ENCODE measurements at regions not wholly inside any gene's neighbourhood (a gene's known extent, or its start where the extent isn't known, plus 50 kb on each side); places are given as distances from the start of the nearest gene placed in this dataset.

DNA sequence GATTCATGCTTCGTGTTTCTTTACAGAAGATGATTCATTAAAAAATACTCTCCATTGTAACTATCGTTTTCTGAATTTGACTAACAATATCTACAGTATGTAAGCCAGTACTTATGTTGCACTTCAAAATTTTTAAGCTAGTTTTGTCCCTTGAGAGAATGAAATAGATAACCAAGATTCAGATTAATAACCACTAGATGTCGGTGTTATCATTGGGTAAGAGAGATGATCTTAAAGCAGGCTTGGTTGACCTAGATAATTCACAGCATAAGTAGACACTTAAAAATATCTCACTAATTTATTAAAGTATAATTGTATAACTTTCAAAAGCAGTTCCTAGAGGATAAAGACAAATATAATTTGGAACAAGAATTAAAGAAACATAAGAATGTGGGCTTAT lies 430.9 kb downstream of the C4orf33 start:
- Histone ChIP-seq H2AK5ac (ENCODE audit: low read depth, low read length) (no peak overlapping the region), H3K18ac (ENCODE audit: low read length) (no peak overlapping the region), H3K27ac (replicated peaks; ENCODE audit: low read length) (no peak overlapping the region), H3K4me1 (ENCODE audit: control insufficient read depth in 2 of 2, insufficient read depth in 1 of 2, low read depth in 1 of 2, low read length in 2 of 2) (no peaks in the 10 kb centered on the region), H4K91ac (ENCODE audit: low read depth, low read length, poor library complexity) (no peak overlapping the region), H3K4me3 (ENCODE audit: low read length in 2 of 2) (no peak overlapping the region), H3K14ac (ENCODE audit: low read length) (no peak overlapping the region), H3K36me3 (replicated peaks in 1 of 2; ENCODE audit: control insufficient read depth in 2 of 2, insufficient read depth in 2 of 2, low read length in 2 of 2) (no peaks in the 10 kb centered on the region), H2AFZ (ENCODE audit: low read length) (no peak overlapping the region), H3K4ac (ENCODE audit: low read length) (no peak overlapping the region), H3K4me2 (ENCODE audit: insufficient read depth, low read length, poor library complexity, severe bottlenecking) (no peak overlapping the region), H3K27me3 (ENCODE audit: control insufficient read depth in 3 of 3, insufficient read depth in 3 of 3, low read depth in 1 of 3, low read length in 3 of 3) (no peaks in the 10 kb centered on the region), H4K8ac (ENCODE audit: low read depth, low read length) (no peak overlapping the region), H2BK15ac (ENCODE audit: low read length) (no peak overlapping the region), H2BK12ac (ENCODE audit: low read length) (no peak overlapping the region), H3K23ac (ENCODE audit: low read depth, low read length, poor library complexity) (no peak overlapping the region), H2BK5ac (ENCODE audit: low read length) (no peak overlapping the region), H3K9me3 (replicated peaks in 1 of 2; ENCODE audit: control insufficient read depth in 2 of 2, insufficient read depth in 1 of 2, low read depth in 1 of 2, low read length in 2 of 2) (no peaks in the 10 kb centered on the region), H3K9ac (ENCODE audit: low read depth, low read length, poor library complexity) (no peak overlapping the region), H3K79me1 (ENCODE audit: low read depth, low read length) (no peaks in the 10 kb centered on the region), H2BK120ac (ENCODE audit: low read depth, low read length) (no peak overlapping the region)
- DNase-seq (ENCODE audit: low spot score): no peak
- WGBS, 2 donors (ENCODE audit: extremely low coverage in 2 of 2, insufficient read length in 2 of 2, insufficient replicate concordance in 1 of 2): no CpG with 5 or more reads among the region's 3 CpGs

DNA sequence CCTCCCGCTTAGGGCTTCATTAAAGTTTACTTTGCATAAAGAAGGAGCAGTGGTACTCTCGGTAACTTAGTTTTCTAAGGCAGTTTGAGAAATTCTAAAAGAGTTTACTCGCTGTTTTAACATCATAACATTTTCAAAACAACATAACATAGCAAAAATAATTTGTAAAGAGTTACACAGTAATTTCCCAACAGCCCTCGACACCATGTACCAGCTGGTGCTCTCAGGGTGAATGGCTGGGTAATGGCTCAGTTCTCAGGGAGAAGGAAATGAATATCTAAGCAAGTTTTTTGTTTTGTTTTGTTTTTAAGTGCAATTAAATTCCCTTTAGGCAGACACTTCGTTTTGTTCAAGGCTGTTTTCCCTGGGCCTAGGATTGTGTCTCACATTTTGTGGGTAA lies 435.3 kb downstream of the C4orf33 start:
- no peak overlapping the region for H3K9ac ChIP-seq (ENCODE audit: low read depth, low read length, poor library complexity)
- H3K27me3 ChIP-seq (ENCODE audit: control insufficient read depth in 3 of 3, insufficient read depth in 3 of 3, low read depth in 1 of 3, low read length in 3 of 3): no peaks in the 10 kb centered on the region
- no peak overlapping the region for H2AFZ ChIP-seq (ENCODE audit: low read length)
- no peaks in the 10 kb centered on the region for H3K4me1 ChIP-seq (ENCODE audit: control insufficient read depth in 2 of 2, insufficient read depth in 1 of 2, low read depth in 1 of 2, low read length in 2 of 2)
- no peak overlapping the region for H3K14ac ChIP-seq (ENCODE audit: low read length)
- no peaks in the 10 kb centered on the region for H3K9me3 ChIP-seq (replicated peaks in 1 of 2; ENCODE audit: control insufficient read depth in 2 of 2, insufficient read depth in 1 of 2, low read depth in 1 of 2, low read length in 2 of 2)
- no peak overlapping the region for H3K4me3 ChIP-seq (ENCODE audit: low read length in 2 of 2)
- no peak overlapping the region for H2BK120ac ChIP-seq (ENCODE audit: low read depth, low read length)
- no peak overlapping the region for H2AK5ac ChIP-seq (ENCODE audit: low read depth, low read length)
- no peak overlapping the region for H4K8ac ChIP-seq (ENCODE audit: low read depth, low read length)
- H3K79me1 ChIP-seq (ENCODE audit: low read depth, low read length): no peaks in the 10 kb centered on the region
- H2BK5ac ChIP-seq (ENCODE audit: low read length): no peak overlapping the region
- no peak overlapping the region for H2BK12ac ChIP-seq (ENCODE audit: low read length)
- H3K4me2 ChIP-seq (ENCODE audit: insufficient read depth, low read length, poor library complexity, severe bottlenecking): no peak overlapping the region
- H3K36me3 ChIP-seq (replicated peaks in 1 of 2; ENCODE audit: control insufficient read depth in 2 of 2, insufficient read depth in 2 of 2, low read length in 2 of 2): no peaks in the 10 kb centered on the region
- WGBS, 2 donors (ENCODE audit: extremely low coverage in 2 of 2, insufficient read length in 2 of 2, insufficient replicate concordance in 1 of 2): no CpG with 5 or more reads among the region's 5 CpGs
- no peak for DNase-seq (ENCODE audit: low spot score)
- no peak overlapping the region for H3K4ac ChIP-seq (ENCODE audit: low read length)
- no peak overlapping the region for H4K91ac ChIP-seq (ENCODE audit: low read depth, low read length, poor library complexity)
- H3K23ac ChIP-seq (ENCODE audit: low read depth, low read length, poor library complexity): no peak overlapping the region
- H2BK15ac ChIP-seq (ENCODE audit: low read length): no peak overlapping the region
- no peak overlapping the region for H3K27ac ChIP-seq (replicated peaks; ENCODE audit: low read length)
- no peak overlapping the region for H3K18ac ChIP-seq (ENCODE audit: low read length)

DNA sequence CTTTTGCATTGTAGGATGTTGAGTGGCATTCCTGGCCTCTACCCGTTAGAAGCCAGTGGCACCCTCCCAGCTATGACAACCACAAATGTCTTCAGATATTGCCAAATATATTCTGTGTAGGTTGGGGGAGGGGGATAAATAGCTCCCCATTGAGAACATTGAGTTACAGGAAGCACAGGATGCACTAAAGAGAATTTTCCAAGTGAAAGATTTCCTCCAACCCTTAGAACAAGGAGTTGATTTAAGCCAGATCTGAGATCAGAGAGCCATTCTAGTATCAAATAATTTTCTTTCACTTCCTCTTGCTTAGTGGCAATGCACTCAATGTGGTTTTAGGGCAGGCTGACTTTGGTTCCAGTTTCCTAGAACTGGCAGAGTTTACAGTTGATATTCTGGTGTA lies 436.6 kb downstream of the C4orf33 start:
- Histone ChIP-seq H2AK5ac (ENCODE audit: low read depth, low read length) (no peak overlapping the region), H3K27ac (replicated peaks; ENCODE audit: low read length) (no peak overlapping the region), H3K27me3 (ENCODE audit: control insufficient read depth in 3 of 3, insufficient read depth in 3 of 3, low read depth in 1 of 3, low read length in 3 of 3) (no peaks in the 10 kb centered on the region), H2BK15ac (ENCODE audit: low read length) (no peak overlapping the region), H3K23ac (ENCODE audit: low read depth, low read length, poor library complexity) (no peak overlapping the region), H3K14ac (ENCODE audit: low read length) (no peak overlapping the region), H3K9ac (ENCODE audit: low read depth, low read length, poor library complexity) (no peak overlapping the region), H3K4me1 (ENCODE audit: control insufficient read depth in 2 of 2, insufficient read depth in 1 of 2, low read depth in 1 of 2, low read length in 2 of 2) (no peaks in the 10 kb centered on the region), H2BK5ac (ENCODE audit: low read length) (no peak overlapping the region), H3K4ac (ENCODE audit: low read length) (no peak overlapping the region), H4K8ac (ENCODE audit: low read depth, low read length) (no peak overlapping the region), H2BK12ac (ENCODE audit: low read length) (no peak overlapping the region), H3K4me3 (ENCODE audit: low read length in 2 of 2) (no peak overlapping the region), H4K91ac (ENCODE audit: low read depth, low read length, poor library complexity) (no peak overlapping the region), H3K4me2 (ENCODE audit: insufficient read depth, low read length, poor library complexity, severe bottlenecking) (no peak overlapping the region), H2AFZ (ENCODE audit: low read length) (no peak overlapping the region), H3K18ac (ENCODE audit: low read length) (no peak overlapping the region), H3K9me3 (replicated peaks in 1 of 2; ENCODE audit: control insufficient read depth in 2 of 2, insufficient read depth in 1 of 2, low read depth in 1 of 2, low read length in 2 of 2) (no peaks in the 10 kb centered on the region), H3K79me1 (ENCODE audit: low read depth, low read length) (no peaks in the 10 kb centered on the region), H2BK120ac (ENCODE audit: low read depth, low read length) (no peak overlapping the region), H3K36me3 (replicated peaks in 1 of 2; ENCODE audit: control insufficient read depth in 2 of 2, insufficient read depth in 2 of 2, low read length in 2 of 2) (no peaks in the 10 kb centered on the region)
- WGBS, 2 donors (ENCODE audit: extremely low coverage in 2 of 2, insufficient read length in 2 of 2, insufficient replicate concordance in 1 of 2): no CpG with 5 or more reads among the region's 1 CpG
- DNase-seq (ENCODE audit: low spot score): no peak

DNA sequence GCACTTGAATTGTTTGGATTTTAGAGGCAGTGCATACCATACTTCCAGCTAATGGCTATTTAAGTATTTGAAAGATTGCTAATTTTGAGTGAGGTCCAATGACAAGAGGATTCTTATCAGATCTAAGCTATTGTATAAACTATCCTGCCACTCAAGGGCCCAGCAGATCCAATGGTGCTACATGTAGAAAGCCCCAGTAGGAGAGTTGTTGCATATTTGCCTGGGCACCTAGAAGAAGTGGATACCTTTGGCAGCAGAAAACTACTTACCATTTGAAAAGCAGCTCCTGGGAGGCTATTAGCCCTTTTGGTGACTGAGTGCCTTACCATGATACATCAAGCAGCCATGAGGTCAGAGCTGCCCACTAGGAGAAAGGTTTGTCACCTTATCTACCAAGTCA lies 447.3 kb downstream of the C4orf33 start:
- Histone ChIP-seq H3K9me3 (replicated peaks in 1 of 2; ENCODE audit: control insufficient read depth in 2 of 2, insufficient read depth in 1 of 2, low read depth in 1 of 2, low read length in 2 of 2) (no peaks in the 10 kb centered on the region), H2BK5ac (ENCODE audit: low read length) (no peak overlapping the region), H2BK120ac (ENCODE audit: low read depth, low read length) (no peak overlapping the region), H3K4me1 (ENCODE audit: control insufficient read depth in 2 of 2, insufficient read depth in 1 of 2, low read depth in 1 of 2, low read length in 2 of 2) (no peaks in the 10 kb centered on the region), H2BK12ac (ENCODE audit: low read length) (no peak overlapping the region), H3K4me2 (ENCODE audit: insufficient read depth, low read length, poor library complexity, severe bottlenecking) (no peak overlapping the region), H4K91ac (ENCODE audit: low read depth, low read length, poor library complexity) (no peak overlapping the region), H3K4me3 (ENCODE audit: low read length in 2 of 2) (no peak overlapping the region), H3K27ac (replicated peaks; ENCODE audit: low read length) (no peak overlapping the region), H2AK5ac (ENCODE audit: low read depth, low read length) (no peak overlapping the region), H2AFZ (ENCODE audit: low read length) (no peak overlapping the region), H2BK15ac (ENCODE audit: low read length) (no peak overlapping the region), H3K36me3 (replicated peaks in 1 of 2; ENCODE audit: control insufficient read depth in 2 of 2, insufficient read depth in 2 of 2, low read length in 2 of 2) (no peaks in the 10 kb centered on the region), H3K79me1 (ENCODE audit: low read depth, low read length) (no peaks in the 10 kb centered on the region), H4K8ac (ENCODE audit: low read depth, low read length) (no peak overlapping the region), H3K14ac (ENCODE audit: low read length) (no peak overlapping the region), H3K4ac (ENCODE audit: low read length) (no peak overlapping the region), H3K9ac (ENCODE audit: low read depth, low read length, poor library complexity) (no peak overlapping the region), H3K23ac (ENCODE audit: low read depth, low read length, poor library complexity) (no peak overlapping the region), H3K27me3 (ENCODE audit: control insufficient read depth in 3 of 3, insufficient read depth in 3 of 3, low read depth in 1 of 3, low read length in 3 of 3) (no peaks in the 10 kb centered on the region), H3K18ac (ENCODE audit: low read length) (no peak overlapping the region)
- DNase-seq (ENCODE audit: low spot score): no peak

Measured in neuronal stem cell (in vitro differentiated cells).